Type B pancreatic cell (in vitro differentiated cells): ENCODE measurements at regions not wholly inside any gene's neighbourhood (a gene's known extent, or its start where the extent isn't known, plus 50 kb on each side); places are given as distances from the start of the nearest gene placed in this dataset.

Experiments used
- DNase-seq: peaks from one replicate; pipeline ENCODE4 v3.0.0; 2021; ENCODE audit warnings: mixed read lengths; ENCODE audit not compliant: unreplicated experiment; ENCODE audit errors: extremely low spot score
- H3K27ac Mint-ChIP-seq: 2 replicates; pipeline ENCODE4 v1.8.0; 2021; ENCODE audit warnings: mild to moderate bottlenecking, mixed read lengths
- H3K27me3 Mint-ChIP-seq: 2 replicates; pipeline ENCODE4 v1.8.0; 2021; ENCODE audit warnings: mixed read lengths
- H3K36me3 Mint-ChIP-seq: 2 replicates; pipeline ENCODE4 v1.8.0; 2021; ENCODE audit warnings: mixed read lengths
- H3K4me1 Mint-ChIP-seq: one replicate; pipeline ENCODE4 v1.8.0; 2021; ENCODE audit warnings: mixed read lengths; ENCODE audit not compliant: unreplicated experiment
- H3K4me3 Mint-ChIP-seq: 2 replicates; pipeline ENCODE4 v1.8.0; 2021; ENCODE audit warnings: mild to moderate bottlenecking, mixed read lengths
- H3K9me3 Mint-ChIP-seq: 2 replicates; pipeline ENCODE4 v1.8.0; 2021; ENCODE audit warnings: mixed read lengths
- TF ChIP-seq, protein P1 (sequence below): fragments of 200-600 bp; sonication (generic); conservative IDR thresholded peaks from 2 replicates; pipeline ENCODE4 v1.5.0; 2021; ENCODE audit warnings: antibody characterized with exemption, mild to moderate bottlenecking

- Mint-ChIP-seq H3K4me3 (no peak overlapping the region), H3K4me1 (no peaks in the 10 kb centered on the region), H3K36me3 (no peaks in the 10 kb centered on the region), H3K27me3 (peaks cover 18% of the 10 kb centered on the region), H3K27ac (no peak overlapping the region), H3K9me3 (no peaks in the 10 kb centered on the region)
- DNase-seq: no peak
- TF ChIP-seq, protein P1, sequence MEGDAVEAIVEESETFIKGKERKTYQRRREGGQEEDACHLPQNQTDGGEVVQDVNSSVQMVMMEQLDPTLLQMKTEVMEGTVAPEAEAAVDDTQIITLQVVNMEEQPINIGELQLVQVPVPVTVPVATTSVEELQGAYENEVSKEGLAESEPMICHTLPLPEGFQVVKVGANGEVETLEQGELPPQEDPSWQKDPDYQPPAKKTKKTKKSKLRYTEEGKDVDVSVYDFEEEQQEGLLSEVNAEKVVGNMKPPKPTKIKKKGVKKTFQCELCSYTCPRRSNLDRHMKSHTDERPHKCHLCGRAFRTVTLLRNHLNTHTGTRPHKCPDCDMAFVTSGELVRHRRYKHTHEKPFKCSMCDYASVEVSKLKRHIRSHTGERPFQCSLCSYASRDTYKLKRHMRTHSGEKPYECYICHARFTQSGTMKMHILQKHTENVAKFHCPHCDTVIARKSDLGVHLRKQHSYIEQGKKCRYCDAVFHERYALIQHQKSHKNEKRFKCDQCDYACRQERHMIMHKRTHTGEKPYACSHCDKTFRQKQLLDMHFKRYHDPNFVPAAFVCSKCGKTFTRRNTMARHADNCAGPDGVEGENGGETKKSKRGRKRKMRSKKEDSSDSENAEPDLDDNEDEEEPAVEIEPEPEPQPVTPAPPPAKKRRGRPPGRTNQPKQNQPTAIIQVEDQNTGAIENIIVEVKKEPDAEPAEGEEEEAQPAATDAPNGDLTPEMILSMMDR: no peak
Measured at GRCh38 chr2:235211056-235211455, 259.2 kb downstream of the SH3BP4 start.

- Mint-ChIP-seq H3K4me3 (no peak overlapping the region), H3K27me3 (peaks cover 14% of the 10 kb centered on the region), H3K4me1 (peaks cover 3% of the 10 kb centered on the region), H3K36me3 (no peaks in the 10 kb centered on the region), H3K9me3 (no peaks in the 10 kb centered on the region), H3K27ac (no peak overlapping the region)
- no peak for DNase-seq
- TF ChIP-seq, protein P1: no peak
Measured at GRCh38 chr2:235212501-235213158, 260.8 kb downstream of the SH3BP4 start.

GRCh38 chr2:235215248-235215647 lies 263.4 kb downstream of the SH3BP4 start:
- H3K4me3 Mint-ChIP-seq: no peak overlapping the region
- no peak for DNase-seq
- TF ChIP-seq, protein P1: no peak

GRCh38 chr2:235216901-235217300 lies 265.1 kb downstream of the SH3BP4 start:
- no peak overlapping the region for H3K4me3 Mint-ChIP-seq
- H3K27ac Mint-ChIP-seq: no peak overlapping the region
- peaks cover 12% of the 10 kb centered on the region for H3K27me3 Mint-ChIP-seq
- H3K9me3 Mint-ChIP-seq: no peaks in the 10 kb centered on the region
- DNase-seq: no peak
- TF ChIP-seq, protein P1: no peak
- peaks cover 3% of the 10 kb centered on the region for H3K4me1 Mint-ChIP-seq
- no peaks in the 10 kb centered on the region for H3K36me3 Mint-ChIP-seq

More at GRCh38 chr2:235215248-235215647, 263.4 kb downstream of the SH3BP4 start:
- no peaks in the 10 kb centered on the region for H3K36me3 Mint-ChIP-seq
- H3K4me1 Mint-ChIP-seq: peaks cover 3% of the 10 kb centered on the region
- peaks cover 12% of the 10 kb centered on the region for H3K27me3 Mint-ChIP-seq
- H3K27ac Mint-ChIP-seq: no peak overlapping the region
- H3K9me3 Mint-ChIP-seq: no peaks in the 10 kb centered on the region

DNA sequence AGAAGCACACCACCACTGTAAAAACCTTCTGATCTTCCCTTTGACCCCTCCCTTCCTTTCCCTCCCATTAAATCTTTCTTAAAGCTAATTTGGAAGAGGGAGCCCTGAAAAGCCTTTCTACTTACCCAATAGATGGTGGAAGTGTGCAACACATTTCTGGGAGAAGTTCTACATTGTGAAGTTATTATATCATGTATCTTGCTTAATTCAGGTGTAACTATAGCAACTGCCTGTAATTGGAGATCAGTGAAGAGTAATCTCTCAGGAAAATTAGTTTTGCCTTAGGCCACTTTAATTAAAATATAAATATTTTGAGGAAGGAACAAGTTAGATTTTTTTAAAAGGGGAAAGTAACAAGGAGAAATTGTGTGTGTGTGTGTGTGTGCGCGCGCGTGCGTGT lies 266.0 kb downstream of the SH3BP4 start:
- DNase-seq: no peak
- Mint-ChIP-seq H3K4me1 (peaks cover 3% of the 10 kb centered on the region), H3K36me3 (no peaks in the 10 kb centered on the region), H3K4me3 (no peak overlapping the region), H3K27ac (no peak overlapping the region), H3K27me3 (peaks cover 12% of the 10 kb centered on the region), H3K9me3 (no peaks in the 10 kb centered on the region)
- TF ChIP-seq, protein P1: no peak
